HEK293T (cell line): ENCODE measurements at regions not wholly inside any gene's neighbourhood (a gene's known extent, or its start where the extent isn't known, plus 50 kb on each side); places are given as distances from the start of the nearest gene placed in this dataset.

Experiments used
- ARNT ChIP-seq: fragments of 450-650 bp; IDR thresholded peaks from 2 replicates; pipeline ENCODE4 v1.6.1; 2017; ENCODE audit warnings: mild to moderate bottlenecking
- BHLHE40 ChIP-seq: fragments of 450-650 bp; IDR thresholded peaks from 2 replicates; pipeline ENCODE4 v1.6.1; 2016; ENCODE audit warnings: mild to moderate bottlenecking, moderate library complexity, borderline replicate concordance
- CTBP1 ChIP-seq: fragments of 450-650 bp; IDR thresholded peaks from 2 replicates; pipeline ENCODE4 v1.6.1; 2016; ENCODE audit warnings: borderline replicate concordance
- SP1 ChIP-seq: fragments of 450-650 bp; IDR thresholded peaks from 2 replicates; pipeline ENCODE4 v1.6.1; 2017
- SUZ12 ChIP-seq: fragments of 450-650 bp; IDR thresholded peaks from 2 replicates; pipeline ENCODE4 v1.6.1; 2016; ENCODE audit warnings: mild to moderate bottlenecking
- ZNF384 ChIP-seq: fragments of 450-650 bp; IDR thresholded peaks from 2 replicates; pipeline ENCODE4 v1.6.1; 2016

DNA sequence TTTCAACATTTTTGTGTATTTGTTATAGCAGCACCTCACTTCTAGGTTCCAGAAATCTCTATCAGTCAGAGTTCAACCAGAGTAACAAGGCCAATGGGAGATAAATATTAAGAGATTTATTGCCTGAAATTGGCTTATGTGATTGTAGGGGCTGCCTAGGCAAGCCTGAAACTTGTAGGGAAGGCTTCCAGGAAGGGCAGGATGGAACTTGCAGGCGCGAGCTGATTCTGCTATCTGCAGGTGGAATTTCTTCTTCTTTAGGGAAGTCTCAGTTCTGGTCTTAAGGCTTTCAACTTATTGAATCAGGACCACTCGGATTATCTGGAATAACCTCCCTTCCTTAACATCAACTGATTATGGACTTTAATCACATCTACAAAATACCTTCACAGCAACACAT, 199.5 kb upstream of the NLRP1 start:
- no peak for TF ChIP-seq SUZ12
- no peak for TF ChIP-seq CTBP1
- TF ChIP-seq ARNT = no peak
- TF ChIP-seq BHLHE40 = no peak
- TF ChIP-seq ZNF384 = no peak
- TF ChIP-seq SP1 = no peak
